ENCODE measurements at regions not wholly inside any gene's neighbourhood (a gene's known extent, or its start where the extent isn't known, plus 50 kb on each side); places are given as distances from the start of the nearest gene placed in this dataset.

- no peaks in the 10 kb centered on the region for H3K27me3 ChIP-seq (ENCODE audit: control insufficient read depth, insufficient read depth, low read length)
- no peaks in the 10 kb centered on the region for H3K4me1 ChIP-seq (ENCODE audit: control insufficient read depth, insufficient read depth, low read length)
- H3K4me2 ChIP-seq (ENCODE audit: low read length), result no peak overlapping the region
- H3K4me3 ChIP-seq (ENCODE audit: low read length), result no peak overlapping the region
- H3K9me3 ChIP-seq (replicated peaks; ENCODE audit: low read length), result no peaks in the 10 kb centered on the region
- no peaks in the 10 kb centered on the region for H3K36me3 ChIP-seq (ENCODE audit: insufficient read depth, low read length)
- H3K9ac ChIP-seq (ENCODE audit: low read depth, low read length), result no peak overlapping the region
Measured at GRCh38 chr5:155068616-155069100, 55.1 kb downstream of the KIF4B start.

DNA sequence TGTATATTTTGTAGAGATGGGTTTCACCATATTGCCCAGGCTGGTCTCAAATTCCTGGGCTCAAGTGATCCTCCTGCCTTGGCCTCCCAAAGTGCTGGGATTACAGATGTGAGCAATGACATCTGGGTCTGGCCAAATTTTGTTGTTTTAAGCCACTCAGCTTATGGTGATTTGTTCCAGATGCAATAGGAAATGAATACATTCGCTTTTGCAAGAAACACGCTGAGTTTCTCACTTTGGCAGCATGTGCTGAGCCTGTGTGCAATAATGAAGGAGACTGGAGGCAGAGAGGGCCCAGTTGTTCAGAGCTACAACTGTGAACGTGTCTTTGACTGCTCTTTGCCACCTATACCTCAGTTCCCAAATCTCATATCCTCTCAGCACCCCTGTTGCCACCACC lies 56.4 kb downstream of the KIF4B start:
- Histone ChIP-seq H3K4me3 (ENCODE audit: low read length) (no peak overlapping the region), H3K9ac (ENCODE audit: low read depth, low read length) (no peak overlapping the region), H3K4me2 (ENCODE audit: low read length) (no peak overlapping the region), H3K9me3 (replicated peaks; ENCODE audit: low read length) (no peaks in the 10 kb centered on the region), H3K4me1 (ENCODE audit: control insufficient read depth, insufficient read depth, low read length) (no peaks in the 10 kb centered on the region), H3K27me3 (ENCODE audit: control insufficient read depth, insufficient read depth, low read length) (no peaks in the 10 kb centered on the region), H3K36me3 (ENCODE audit: insufficient read depth, low read length) (no peaks in the 10 kb centered on the region)

DNA sequence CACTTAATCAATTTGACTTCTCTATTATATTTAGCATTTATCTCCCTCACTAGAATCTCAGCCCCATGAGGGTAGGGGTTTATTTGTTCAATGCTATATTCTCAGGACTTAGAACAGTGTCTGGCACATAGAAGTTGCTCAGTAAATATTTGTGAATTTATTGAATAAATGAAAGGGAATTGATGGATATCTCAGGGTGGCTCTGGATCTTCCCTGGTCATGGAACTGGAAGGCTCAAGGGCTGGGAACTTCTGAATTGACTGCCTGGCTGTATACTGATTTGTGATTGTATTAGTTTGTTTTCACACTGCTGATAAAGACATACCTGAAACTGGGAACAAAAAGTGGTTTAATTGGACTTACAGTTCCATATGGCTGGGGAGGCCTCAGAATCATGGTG lies 57.2 kb downstream of the KIF4B start:
- Histone ChIP-seq H3K4me1 (ENCODE audit: control insufficient read depth, insufficient read depth, low read length) (no peaks in the 10 kb centered on the region), H3K4me3 (ENCODE audit: low read length) (no peak overlapping the region), H3K4me2 (ENCODE audit: low read length) (no peak overlapping the region), H3K27me3 (ENCODE audit: control insufficient read depth, insufficient read depth, low read length) (no peaks in the 10 kb centered on the region), H3K9ac (ENCODE audit: low read depth, low read length) (no peak overlapping the region), H3K9me3 (replicated peaks; ENCODE audit: low read length) (no peaks in the 10 kb centered on the region), H3K36me3 (ENCODE audit: insufficient read depth, low read length) (no peaks in the 10 kb centered on the region)

DNA sequence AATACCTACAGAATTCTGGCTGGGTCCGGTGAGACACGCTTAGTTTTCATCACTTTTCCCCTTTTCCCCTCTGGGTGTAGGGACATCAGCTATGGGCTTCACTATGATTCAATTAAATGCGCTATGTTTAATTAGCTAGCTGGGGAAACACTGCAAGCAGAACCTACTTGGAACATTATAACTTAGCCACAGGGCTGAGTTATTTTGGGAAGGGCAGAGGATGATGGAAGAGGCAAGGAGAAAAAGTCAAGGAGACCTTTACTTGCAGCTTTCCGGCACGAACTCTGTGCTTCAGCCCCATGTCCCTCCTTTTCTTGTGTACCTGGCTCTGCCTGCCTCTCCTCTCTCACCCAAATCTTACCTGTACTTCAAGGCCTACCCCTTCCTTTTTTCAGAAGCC lies 62.8 kb downstream of the KIF4B start:
- no peaks in the 10 kb centered on the region for H3K27me3 ChIP-seq (ENCODE audit: control insufficient read depth, insufficient read depth, low read length)
- H3K4me3 ChIP-seq (ENCODE audit: low read length), result no peak overlapping the region
- no peak overlapping the region for H3K4me2 ChIP-seq (ENCODE audit: low read length)
- H3K36me3 ChIP-seq (ENCODE audit: insufficient read depth, low read length), result no peaks in the 10 kb centered on the region
- H3K4me1 ChIP-seq (ENCODE audit: control insufficient read depth, insufficient read depth, low read length), result peaks cover 10% of the 10 kb centered on the region
- H3K9ac ChIP-seq (ENCODE audit: low read depth, low read length), result no peak overlapping the region
- no peaks in the 10 kb centered on the region for H3K9me3 ChIP-seq (replicated peaks; ENCODE audit: low read length)

DNA sequence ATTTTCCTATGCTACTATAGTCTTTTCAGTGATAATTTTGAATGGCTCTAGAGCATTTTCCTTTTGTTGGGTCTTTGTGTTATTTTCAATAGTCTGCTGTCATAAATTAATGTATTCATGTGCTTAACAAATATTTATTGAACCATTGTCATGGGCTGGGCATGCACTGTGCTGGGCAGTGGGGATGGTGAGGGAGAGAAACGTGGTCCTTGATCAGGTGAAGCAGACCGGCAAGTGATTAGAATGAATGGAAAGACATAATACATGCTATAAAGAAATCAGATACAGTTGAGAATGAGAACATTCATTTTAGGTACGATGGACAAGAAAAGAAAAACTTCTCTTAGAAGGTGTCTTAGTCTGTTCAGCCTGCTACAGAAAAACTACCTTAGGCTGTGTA lies 66.1 kb downstream of the KIF4B start:
- Histone ChIP-seq H3K36me3 (ENCODE audit: insufficient read depth, low read length) (no peaks in the 10 kb centered on the region), H3K9ac (ENCODE audit: low read depth, low read length) (no peak overlapping the region), H3K4me1 (ENCODE audit: control insufficient read depth, insufficient read depth, low read length) (peaks cover 22% of the 10 kb centered on the region), H3K4me2 (ENCODE audit: low read length) (no peak overlapping the region), H3K27me3 (ENCODE audit: control insufficient read depth, insufficient read depth, low read length) (no peaks in the 10 kb centered on the region), H3K9me3 (replicated peaks; ENCODE audit: low read length) (no peaks in the 10 kb centered on the region), H3K4me3 (ENCODE audit: low read length) (no peak overlapping the region)

DNA sequence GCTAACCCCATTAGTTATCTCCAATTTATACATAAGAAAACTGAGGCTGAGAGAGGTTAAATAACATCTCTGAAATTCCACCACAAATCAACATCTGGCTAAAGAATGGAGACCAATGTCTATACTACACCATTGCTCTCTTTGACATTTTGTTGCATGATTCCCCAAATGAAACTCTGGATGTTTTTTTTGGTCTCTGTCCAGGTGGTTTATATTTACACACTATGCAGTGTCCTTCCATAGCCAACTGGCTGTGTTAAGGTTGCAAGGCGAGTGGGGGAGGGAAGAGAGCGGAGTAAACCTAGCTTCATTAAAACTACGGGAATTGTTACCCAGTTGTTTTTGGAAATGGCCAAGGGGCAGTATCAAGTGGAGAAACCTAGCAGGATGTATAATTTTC lies 67.2 kb downstream of the KIF4B start:
- Histone ChIP-seq H3K36me3 (ENCODE audit: insufficient read depth, low read length) (no peaks in the 10 kb centered on the region), H3K9me3 (replicated peaks; ENCODE audit: low read length) (no peaks in the 10 kb centered on the region), H3K4me3 (ENCODE audit: low read length) (no peak overlapping the region), H3K9ac (ENCODE audit: low read depth, low read length) (no peak overlapping the region), H3K4me2 (ENCODE audit: low read length) (no peak overlapping the region), H3K4me1 (ENCODE audit: control insufficient read depth, insufficient read depth, low read length) (peaks cover 22% of the 10 kb centered on the region), H3K27me3 (ENCODE audit: control insufficient read depth, insufficient read depth, low read length) (no peaks in the 10 kb centered on the region)

DNA sequence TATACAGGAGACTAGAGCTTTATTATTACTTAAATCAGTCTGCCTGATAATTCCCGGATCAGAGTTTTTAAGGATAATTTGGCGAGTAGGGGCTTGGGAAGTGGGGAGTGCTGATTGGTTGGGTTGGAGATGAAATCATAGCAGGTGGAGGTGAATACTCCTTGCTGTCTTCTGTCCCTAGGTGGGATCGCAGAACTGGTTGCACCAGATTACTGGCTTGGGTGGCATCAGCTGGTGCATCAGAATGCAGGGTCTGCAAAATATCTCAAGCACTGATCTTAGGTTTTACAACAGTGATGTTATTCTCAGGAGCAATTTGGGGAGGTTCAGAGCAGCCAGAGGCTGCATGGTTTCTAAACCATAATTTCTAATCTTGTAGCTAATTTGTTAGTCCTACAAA lies 68.1 kb downstream of the KIF4B start:
- peaks cover 22% of the 10 kb centered on the region for H3K4me1 ChIP-seq (ENCODE audit: control insufficient read depth, insufficient read depth, low read length)
- no peak overlapping the region for H3K9ac ChIP-seq (ENCODE audit: low read depth, low read length)
- no peaks in the 10 kb centered on the region for H3K27me3 ChIP-seq (ENCODE audit: control insufficient read depth, insufficient read depth, low read length)
- H3K4me3 ChIP-seq (ENCODE audit: low read length), result no peak overlapping the region
- H3K9me3 ChIP-seq (replicated peaks; ENCODE audit: low read length), result no peaks in the 10 kb centered on the region
- H3K4me2 ChIP-seq (ENCODE audit: low read length), result no peak overlapping the region
- H3K36me3 ChIP-seq (ENCODE audit: insufficient read depth, low read length), result no peaks in the 10 kb centered on the region

DNA sequence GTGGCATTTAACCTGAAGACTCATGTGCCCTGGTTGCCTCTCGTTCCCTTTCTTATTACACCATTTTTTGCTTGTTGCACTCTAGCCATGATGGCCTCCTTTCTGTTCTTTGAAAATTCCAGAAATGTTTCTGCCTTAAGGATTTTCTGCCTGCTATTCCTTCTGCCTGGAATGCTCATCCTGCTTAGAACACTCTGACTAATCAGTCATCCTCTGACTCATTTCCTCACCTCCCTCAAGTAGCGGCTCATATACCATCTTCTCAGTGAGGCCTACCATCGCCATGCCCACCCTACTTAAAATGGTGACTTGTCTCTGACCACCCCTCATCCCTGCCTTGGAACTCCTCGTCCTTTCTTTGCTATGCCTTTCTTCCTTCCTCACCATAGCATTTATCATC lies 68.8 kb downstream of the KIF4B start:
- peak overlapping the region; percentile 13 for H3K4me2 ChIP-seq (ENCODE audit: low read length)
- no peaks in the 10 kb centered on the region for H3K36me3 ChIP-seq (ENCODE audit: insufficient read depth, low read length)
- no peak overlapping the region for H3K9ac ChIP-seq (ENCODE audit: low read depth, low read length)
- H3K27me3 ChIP-seq (ENCODE audit: control insufficient read depth, insufficient read depth, low read length), result no peaks in the 10 kb centered on the region
- peaks cover 22% of the 10 kb centered on the region for H3K4me1 ChIP-seq (ENCODE audit: control insufficient read depth, insufficient read depth, low read length)
- no peak overlapping the region for H3K4me3 ChIP-seq (ENCODE audit: low read length)
- H3K9me3 ChIP-seq (replicated peaks; ENCODE audit: low read length), result no peaks in the 10 kb centered on the region

DNA sequence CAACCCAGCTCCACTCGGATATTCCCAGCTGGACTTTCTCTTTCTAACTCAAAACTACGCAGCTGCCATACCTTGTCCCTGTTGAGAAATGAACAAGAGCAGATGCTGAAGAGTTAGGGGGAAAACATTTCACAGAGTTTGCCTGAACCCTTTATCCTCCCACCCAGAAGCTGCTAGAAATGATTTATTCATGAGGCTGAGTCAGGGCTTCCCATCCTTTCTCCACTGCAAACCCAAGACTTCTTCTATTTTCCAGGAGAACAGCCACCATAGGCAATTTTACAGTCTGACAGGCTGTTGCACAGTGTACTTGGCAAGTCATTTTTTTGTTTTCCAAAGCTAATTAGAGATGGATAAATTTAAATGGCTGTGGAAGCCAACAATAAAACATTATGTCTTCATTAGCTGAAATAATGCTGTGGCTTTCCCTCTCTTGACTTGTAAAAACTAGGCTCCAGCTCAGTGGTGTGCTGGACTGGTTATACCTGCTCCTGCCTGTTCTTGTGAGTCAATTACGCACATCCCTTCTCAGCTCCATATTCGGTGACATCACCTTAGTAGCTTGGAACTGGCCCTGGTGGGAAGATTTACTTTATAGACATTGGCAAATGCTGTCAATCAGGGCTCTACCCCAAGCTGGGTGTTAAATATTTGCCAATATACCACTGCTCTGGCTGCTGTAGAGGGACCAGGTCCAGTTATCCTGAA lies 71.9 kb downstream of the KIF4B start:
- Histone ChIP-seq H3K4me2 (ENCODE audit: low read length) (no peak overlapping the region), H3K36me3 (ENCODE audit: insufficient read depth, low read length) (no peaks in the 10 kb centered on the region), H3K9ac (ENCODE audit: low read depth, low read length) (no peak overlapping the region), H3K9me3 (replicated peaks; ENCODE audit: low read length) (no peaks in the 10 kb centered on the region), H3K4me1 (ENCODE audit: control insufficient read depth, insufficient read depth, low read length) (peaks cover 19% of the 10 kb centered on the region), H3K4me3 (ENCODE audit: low read length) (no peak overlapping the region), H3K27me3 (ENCODE audit: control insufficient read depth, insufficient read depth, low read length) (no peaks in the 10 kb centered on the region)

GRCh38 chr5:155087036-155087435 lies 73.5 kb downstream of the KIF4B start:
- no peak overlapping the region for H3K4me2 ChIP-seq (ENCODE audit: low read length)

DNA sequence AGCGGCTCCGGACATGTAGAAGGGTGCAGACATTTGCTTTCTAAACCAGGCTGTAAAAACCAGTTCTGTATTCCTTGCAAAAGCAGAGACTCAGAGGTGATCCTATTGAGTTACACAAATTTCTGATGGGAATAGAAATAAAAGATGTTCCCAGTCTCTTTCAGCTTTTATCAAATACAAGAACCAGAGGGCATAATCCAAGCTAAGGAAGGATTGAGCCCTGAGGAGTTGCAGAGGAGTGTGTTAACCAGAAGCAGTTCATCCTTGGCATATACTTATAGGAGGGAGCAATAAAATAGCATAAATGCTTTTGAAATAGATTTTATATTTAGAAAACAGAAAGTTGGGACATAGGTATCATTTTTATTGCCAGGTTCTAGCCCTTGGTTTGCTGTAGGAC lies 75.3 kb downstream of the KIF4B start:
- no peak overlapping the region for H3K4me3 ChIP-seq (ENCODE audit: low read length)
- H3K27me3 ChIP-seq (ENCODE audit: control insufficient read depth, insufficient read depth, low read length), result no peaks in the 10 kb centered on the region
- H3K4me2 ChIP-seq (ENCODE audit: low read length), result no peak overlapping the region
- no peaks in the 10 kb centered on the region for H3K9me3 ChIP-seq (replicated peaks; ENCODE audit: low read length)
- no peaks in the 10 kb centered on the region for H3K36me3 ChIP-seq (ENCODE audit: insufficient read depth, low read length)
- H3K9ac ChIP-seq (ENCODE audit: low read depth, low read length), result no peak overlapping the region
- H3K4me1 ChIP-seq (ENCODE audit: control insufficient read depth, insufficient read depth, low read length), result peaks cover 14% of the 10 kb centered on the region

More at GRCh38 chr5:155087036-155087435, 73.5 kb downstream of the KIF4B start:
- Histone ChIP-seq H3K27me3 (ENCODE audit: control insufficient read depth, insufficient read depth, low read length) (no peaks in the 10 kb centered on the region), H3K36me3 (ENCODE audit: insufficient read depth, low read length) (no peaks in the 10 kb centered on the region), H3K9ac (ENCODE audit: low read depth, low read length) (no peak overlapping the region), H3K9me3 (replicated peaks; ENCODE audit: low read length) (no peaks in the 10 kb centered on the region), H3K4me3 (ENCODE audit: low read length) (no peak overlapping the region), H3K4me1 (ENCODE audit: control insufficient read depth, insufficient read depth, low read length) (peaks cover 17% of the 10 kb centered on the region)

GRCh38 chr5:155089643-155090042 lies 76.1 kb downstream of the KIF4B start:
- Histone ChIP-seq H3K4me1 (ENCODE audit: control insufficient read depth, insufficient read depth, low read length) (peaks cover 14% of the 10 kb centered on the region), H3K9ac (ENCODE audit: low read depth, low read length) (no peak overlapping the region), H3K4me2 (ENCODE audit: low read length) (no peak overlapping the region), H3K4me3 (ENCODE audit: low read length) (no peak overlapping the region), H3K36me3 (ENCODE audit: insufficient read depth, low read length) (no peaks in the 10 kb centered on the region), H3K27me3 (ENCODE audit: control insufficient read depth, insufficient read depth, low read length) (no peaks in the 10 kb centered on the region), H3K9me3 (replicated peaks; ENCODE audit: low read length) (no peaks in the 10 kb centered on the region)

All from skeletal muscle satellite cell (primary cell).